ENCODE measurements at regions not wholly inside any gene's neighbourhood (a gene's known extent, or its start where the extent isn't known, plus 50 kb on each side); places are given as distances from the start of the nearest gene placed in this dataset.

GRCh38 chr3:75983609-75984290 is 198.4 kb upstream of the ZNF717 start:
- no peaks in the 10 kb centered on the region for H3K9me3 ChIP-seq (ENCODE audit: insufficient read depth, low read length)
- no peaks in the 10 kb centered on the region for H3K79me2 ChIP-seq (ENCODE audit: low read length)
- no peak overlapping the region for H3K9ac ChIP-seq (ENCODE audit: low read length)
- no peak overlapping the region for H3K27ac ChIP-seq (ENCODE audit: low read length)
- no peak overlapping the region for H3K4me2 ChIP-seq (ENCODE audit: low read length)
- H2AFZ ChIP-seq (ENCODE audit: low read depth, low read length), result no peak overlapping the region
- H3K36me3 ChIP-seq (replicated peaks; ENCODE audit: low read depth, low read length), result no peaks in the 10 kb centered on the region
- TF ChIP-seq EZH2phosphoT487 (IDR thresholded peaks at IDR 0.05; ENCODE audit: low read depth) (no peak), CTCF (IDR thresholded peaks at IDR 0.05; ENCODE audit: low read depth, low read length) (no peak)
- H4K20me1 ChIP-seq (ENCODE audit: insufficient read depth, low read length), result no peaks in the 10 kb centered on the region
- H3K4me1 ChIP-seq (ENCODE audit: low read length), result no peaks in the 10 kb centered on the region
- no peaks in the 10 kb centered on the region for H3K27me3 ChIP-seq (ENCODE audit: low read depth, low read length)
- H3K4me3 ChIP-seq (ENCODE audit: low read length), result no peak overlapping the region

- H3K4me3 ChIP-seq (ENCODE audit: low read length), result no peak overlapping the region
- H3K9ac ChIP-seq (ENCODE audit: low read length), result no peak overlapping the region
- H3K36me3 ChIP-seq (replicated peaks; ENCODE audit: low read depth, low read length), result no peaks in the 10 kb centered on the region
- no peaks in the 10 kb centered on the region for H3K4me1 ChIP-seq (ENCODE audit: low read length)
- H3K4me2 ChIP-seq (ENCODE audit: low read length), result no peak overlapping the region
- no peaks in the 10 kb centered on the region for H3K9me3 ChIP-seq (ENCODE audit: insufficient read depth, low read length)
- no peaks in the 10 kb centered on the region for H4K20me1 ChIP-seq (ENCODE audit: insufficient read depth, low read length)
- no peak overlapping the region for H2AFZ ChIP-seq (ENCODE audit: low read depth, low read length)
- TF ChIP-seq CTCF (IDR thresholded peaks at IDR 0.05; ENCODE audit: low read depth, low read length) (no peak), EZH2phosphoT487 (IDR thresholded peaks at IDR 0.05; ENCODE audit: low read depth) (no peak)
- no peaks in the 10 kb centered on the region for H3K79me2 ChIP-seq (ENCODE audit: low read length)
- no peaks in the 10 kb centered on the region for H3K27me3 ChIP-seq (ENCODE audit: low read depth, low read length)
- H3K27ac ChIP-seq (ENCODE audit: low read length), result no peak overlapping the region
Observed at GRCh38 chr3:75985432-75985831, 200.1 kb upstream of the ZNF717 start.

GRCh38 chr3:76010252-76010651 is 224.9 kb upstream of the ZNF717 start:
- no peak overlapping the region for H3K4me2 ChIP-seq (ENCODE audit: low read length)
- H3K27me3 ChIP-seq (ENCODE audit: low read depth, low read length), result no peaks in the 10 kb centered on the region
- no peaks in the 10 kb centered on the region for H4K20me1 ChIP-seq (ENCODE audit: insufficient read depth, low read length)
- no peaks in the 10 kb centered on the region for H3K4me1 ChIP-seq (ENCODE audit: low read length)
- no peaks in the 10 kb centered on the region for H3K79me2 ChIP-seq (ENCODE audit: low read length)
- H3K36me3 ChIP-seq (replicated peaks; ENCODE audit: low read depth, low read length), result no peaks in the 10 kb centered on the region
- no peak overlapping the region for H3K9ac ChIP-seq (ENCODE audit: low read length)
- H3K9me3 ChIP-seq (ENCODE audit: insufficient read depth, low read length), result no peaks in the 10 kb centered on the region
- H3K27ac ChIP-seq (ENCODE audit: low read length), result no peak overlapping the region
- TF ChIP-seq CTCF (IDR thresholded peaks at IDR 0.05; ENCODE audit: low read depth, low read length), result no peak
- H2AFZ ChIP-seq (ENCODE audit: low read depth, low read length), result no peak overlapping the region
- H3K4me3 ChIP-seq (ENCODE audit: low read length), result no peak overlapping the region

GRCh38 chr3:76011121-76011520 is 225.8 kb upstream of the ZNF717 start:
- H2AFZ ChIP-seq (ENCODE audit: low read depth, low read length), result no peak overlapping the region
- H3K4me1 ChIP-seq (ENCODE audit: low read length), result no peaks in the 10 kb centered on the region
- no peaks in the 10 kb centered on the region for H4K20me1 ChIP-seq (ENCODE audit: insufficient read depth, low read length)
- H3K4me3 ChIP-seq (ENCODE audit: low read length), result no peak overlapping the region
- no peaks in the 10 kb centered on the region for H3K27me3 ChIP-seq (ENCODE audit: low read depth, low read length)
- no peaks in the 10 kb centered on the region for H3K9me3 ChIP-seq (ENCODE audit: insufficient read depth, low read length)
- H3K36me3 ChIP-seq (replicated peaks; ENCODE audit: low read depth, low read length), result no peaks in the 10 kb centered on the region
- TF ChIP-seq CTCF (IDR thresholded peaks at IDR 0.05; ENCODE audit: low read depth, low read length), result no peak
- no peak for TF ChIP-seq EZH2phosphoT487 (IDR thresholded peaks at IDR 0.05; ENCODE audit: low read depth)
- no peaks in the 10 kb centered on the region for H3K79me2 ChIP-seq (ENCODE audit: low read length)
- no peak overlapping the region for H3K4me2 ChIP-seq (ENCODE audit: low read length)
- no peak overlapping the region for H3K27ac ChIP-seq (ENCODE audit: low read length)
- H3K9ac ChIP-seq (ENCODE audit: low read length), result no peak overlapping the region

All from OCI-LY3 (cell line).